ENCODE measurements at regions not wholly inside any gene's neighbourhood (a gene's known extent, or its start where the extent isn't known, plus 50 kb on each side); places are given as distances from the start of the nearest gene placed in this dataset.
A peak's percentile ranks its signal among the peaks of the same experiment; 100 is the strongest.
"Not testable (repeated sequence)": the region's sequence is repeated elsewhere in the genome, so short reads cannot be mapped to it uniquely, and the experiment has no call there.

- no peak for DNase-seq (ENCODE audit: low read depth)
Measured at GRCh38 chr12:102728506-102729242, 188.4 kb downstream of the PAH start.

DNA sequence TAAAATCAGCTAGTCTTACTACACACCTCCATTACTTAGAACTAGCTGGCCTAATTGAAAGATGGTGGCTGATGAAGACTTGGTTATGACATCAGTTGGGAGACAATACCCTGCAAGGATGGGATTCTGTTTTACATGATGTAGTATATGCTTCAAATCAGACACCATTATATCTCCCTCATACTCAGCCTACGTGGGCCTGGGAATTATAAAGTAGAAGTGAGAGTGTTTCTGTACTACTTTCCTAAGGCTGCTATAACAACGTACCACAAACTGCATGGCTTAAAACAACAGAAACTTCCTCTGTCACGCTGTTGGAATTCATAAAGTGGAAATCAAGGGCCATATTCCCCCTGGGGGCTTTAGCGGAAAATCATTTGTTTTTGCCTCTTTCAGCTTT is 190.4 kb downstream of the PAH start:
- DNase-seq (ENCODE audit: low read depth): no peak

DNA sequence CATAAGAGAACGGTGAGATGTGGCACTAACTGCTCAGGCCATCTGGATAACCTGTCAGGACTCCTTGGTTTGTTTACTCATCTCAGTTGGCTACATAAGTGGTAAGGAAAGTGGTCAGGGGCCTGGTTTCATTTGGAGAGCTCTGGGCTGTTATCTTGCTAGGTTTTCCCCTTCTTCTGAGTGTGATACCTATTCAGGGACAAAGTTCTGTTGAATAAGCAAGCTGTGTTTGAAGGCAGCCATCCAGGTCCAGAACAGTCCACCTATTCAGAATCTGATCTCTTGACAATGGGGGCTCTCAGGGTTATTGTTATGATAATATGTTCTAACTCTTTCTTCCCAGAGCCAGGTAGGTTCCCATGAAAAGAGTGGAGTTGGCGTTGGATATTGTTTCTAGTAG is 194.9 kb downstream of the PAH start:
- DNase-seq (ENCODE audit: low read depth): no peak

- no peak for DNase-seq (ENCODE audit: low read depth)
Measured at GRCh38 chr12:102708108-102708507, 208.9 kb downstream of the PAH start.

DNA sequence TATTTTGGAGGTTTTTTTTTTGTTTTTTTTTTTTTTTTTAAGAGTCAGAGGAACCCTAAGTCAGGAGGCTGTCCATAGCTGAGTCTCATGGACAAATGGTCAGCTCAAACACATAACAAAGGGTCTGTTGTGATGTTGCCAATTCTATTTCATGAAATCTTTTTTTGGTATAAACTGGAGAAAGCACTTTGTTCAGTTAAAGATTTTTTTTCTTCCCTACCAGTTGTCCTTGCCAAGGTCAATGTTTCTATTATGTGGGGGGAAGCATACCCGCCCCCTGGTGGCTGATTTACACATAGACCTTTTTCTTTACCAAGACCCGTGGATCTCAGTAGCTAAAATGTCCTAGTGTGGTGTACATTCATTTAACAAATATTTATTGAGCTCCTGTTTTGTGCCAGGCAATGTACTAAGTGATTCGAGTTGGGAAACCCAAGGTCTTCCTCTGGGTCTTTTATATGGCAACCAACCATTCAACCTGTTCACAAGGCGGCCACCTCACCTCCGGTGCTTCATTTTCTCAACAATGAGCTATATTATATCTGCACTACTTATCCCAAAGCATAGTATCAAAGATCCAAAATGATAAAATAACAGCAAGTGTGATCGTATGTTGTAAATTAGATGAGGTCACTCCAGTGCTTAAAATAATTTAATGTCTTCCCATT is 214.5 kb downstream of the PAH start:
- DNase-seq (ENCODE audit: low read depth): peak; percentile 2

DNA sequence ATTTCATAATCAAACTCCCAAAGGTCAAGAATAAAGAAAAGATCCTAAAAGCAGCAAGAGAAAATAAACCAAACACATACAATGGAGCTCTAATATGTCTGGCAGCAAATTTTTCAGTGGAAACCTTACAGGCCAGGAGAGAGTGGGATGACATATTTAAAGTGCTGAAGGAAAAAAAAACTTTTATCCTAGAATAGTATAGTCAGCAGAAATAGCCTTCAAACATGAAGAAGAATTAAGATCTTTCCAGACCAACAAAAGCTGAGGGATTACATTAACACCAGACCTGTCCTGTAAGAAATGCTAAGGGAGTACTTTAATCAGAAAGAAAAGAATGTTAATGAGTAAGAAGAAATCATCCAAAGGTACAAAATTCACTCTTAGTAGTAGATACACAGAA is 215.7 kb upstream of the IGF1 start:
- DNase-seq (ENCODE audit: low read depth): no peak

DNA sequence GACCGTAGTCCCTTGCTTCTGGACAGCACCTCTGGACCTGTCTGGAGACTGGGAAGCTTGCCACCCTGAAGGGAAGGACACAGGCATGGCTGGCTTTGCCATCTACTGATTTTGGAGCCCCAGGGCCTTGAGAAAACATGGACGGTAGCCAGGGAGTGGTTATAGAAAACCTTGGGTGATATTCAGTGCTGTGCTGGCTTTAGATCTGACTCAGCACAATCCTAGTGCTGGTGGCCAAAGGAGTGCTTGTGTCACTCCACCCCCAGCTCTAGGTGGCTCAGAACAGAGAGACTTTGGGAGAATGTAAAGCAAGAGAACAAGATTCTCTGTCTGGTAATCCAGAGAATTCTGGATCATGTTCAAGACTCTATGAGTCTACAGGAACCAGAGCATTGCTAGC is 214.5 kb upstream of the IGF1 start:
- DNase-seq (ENCODE audit: low read depth): no peak

DNA sequence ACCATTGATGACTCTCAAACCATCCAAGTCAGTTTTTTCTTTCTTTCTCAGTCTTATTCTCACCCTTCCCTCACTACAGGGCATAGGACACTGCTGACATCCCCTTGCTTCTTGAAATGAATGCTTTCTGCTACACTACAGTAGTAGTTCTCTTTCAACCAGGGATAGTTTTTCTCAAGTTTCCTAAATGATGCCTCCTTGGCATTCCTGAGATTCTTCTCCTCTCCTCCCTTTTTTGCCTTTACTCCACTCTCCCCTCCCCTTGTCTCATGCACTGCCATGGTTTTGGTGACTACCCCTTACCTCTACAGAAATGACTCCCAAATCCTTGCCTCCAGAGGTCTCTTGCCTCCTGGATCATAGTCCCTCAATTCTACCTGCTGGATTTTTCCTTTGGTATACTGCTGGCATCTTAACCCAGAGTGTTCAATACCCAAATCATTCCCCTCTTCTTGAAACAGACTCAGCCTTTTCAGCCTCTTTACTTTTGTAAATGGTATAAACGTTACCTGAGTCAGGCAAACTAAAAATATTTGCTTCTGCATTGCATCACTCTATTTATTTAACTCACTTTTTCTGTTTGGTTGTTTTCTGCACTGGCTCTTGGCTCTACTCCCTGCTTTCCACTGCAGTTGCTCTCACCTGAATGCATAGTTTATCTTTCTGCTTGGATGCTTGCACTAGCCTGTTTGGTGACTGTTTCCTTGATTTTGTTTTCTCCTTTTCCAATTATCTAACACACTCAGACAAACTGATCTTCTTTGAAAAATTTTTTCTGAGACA is 211.6 kb upstream of the IGF1 start:
- no peak for DNase-seq (ENCODE audit: low read depth)

DNA sequence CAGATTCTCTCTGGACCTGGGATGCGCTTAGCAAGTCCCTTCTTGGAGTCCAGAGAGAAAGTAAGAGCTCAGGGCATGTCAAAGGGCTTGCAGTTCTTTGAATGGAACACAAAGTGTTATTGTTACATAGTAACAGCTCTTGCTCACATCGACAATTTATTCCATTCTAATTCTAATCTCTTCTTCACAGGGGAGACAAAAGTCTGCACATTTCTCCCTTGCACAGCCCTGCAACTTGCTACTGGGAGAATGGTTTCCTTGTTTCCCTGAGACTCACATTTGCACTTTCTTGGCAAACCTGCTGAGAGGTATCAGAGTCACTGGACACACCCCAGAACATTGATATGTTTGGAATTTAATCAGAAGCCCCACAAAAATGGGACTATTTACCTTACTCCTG is 209.9 kb upstream of the IGF1 start:
- DNase-seq (ENCODE audit: low read depth): no peak

- DNase-seq (ENCODE audit: low read depth): no peak
Measured at GRCh38 chr12:102689701-102690100, 209.3 kb upstream of the IGF1 start.

- no peak for DNase-seq (ENCODE audit: low read depth)
Measured at GRCh38 chr12:102687523-102687922, 207.2 kb upstream of the IGF1 start.

- no peak for DNase-seq (ENCODE audit: low read depth)
Measured at GRCh38 chr12:102685841-102686240, 205.5 kb upstream of the IGF1 start.

GRCh38 chr12:102685172-102685571 is 204.8 kb upstream of the IGF1 start:
- DNase-seq (ENCODE audit: low read depth): no peak

- no peak for DNase-seq (ENCODE audit: low read depth)
Measured at GRCh38 chr12:102682366-102683289, 202.3 kb upstream of the IGF1 start.

DNA sequence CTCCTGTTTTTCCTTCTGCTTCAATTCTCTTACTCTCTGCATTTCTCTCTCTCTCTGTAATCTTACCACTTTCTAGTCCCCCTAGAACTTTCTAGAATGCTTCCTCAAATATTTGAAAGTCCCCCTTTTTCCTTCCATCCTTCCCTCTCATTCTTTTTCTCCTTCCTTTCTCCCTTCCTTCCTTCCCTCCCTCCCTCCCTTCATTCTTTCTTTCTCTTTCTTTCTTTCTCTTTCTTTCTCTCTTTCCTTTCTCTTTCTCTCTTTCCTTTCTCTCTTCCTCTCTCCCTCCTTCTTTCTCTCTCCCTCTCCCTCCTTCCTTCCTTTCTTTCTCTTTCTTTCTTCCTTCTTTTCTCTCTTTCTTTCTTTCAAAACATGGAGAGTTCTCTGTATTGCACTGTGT is 201.4 kb upstream of the IGF1 start:
- no peak for DNase-seq (ENCODE audit: low read depth)

GRCh38 chr12:102681309-102681708 is 200.9 kb upstream of the IGF1 start:
- no peak for DNase-seq (ENCODE audit: low read depth)

- no peak for DNase-seq (ENCODE audit: low read depth)
Measured at GRCh38 chr12:102680304-102680703, 199.9 kb upstream of the IGF1 start.

- DNase-seq (ENCODE audit: low read depth): no peak
Measured at GRCh38 chr12:102676812-102677211, 196.4 kb upstream of the IGF1 start.

DNA sequence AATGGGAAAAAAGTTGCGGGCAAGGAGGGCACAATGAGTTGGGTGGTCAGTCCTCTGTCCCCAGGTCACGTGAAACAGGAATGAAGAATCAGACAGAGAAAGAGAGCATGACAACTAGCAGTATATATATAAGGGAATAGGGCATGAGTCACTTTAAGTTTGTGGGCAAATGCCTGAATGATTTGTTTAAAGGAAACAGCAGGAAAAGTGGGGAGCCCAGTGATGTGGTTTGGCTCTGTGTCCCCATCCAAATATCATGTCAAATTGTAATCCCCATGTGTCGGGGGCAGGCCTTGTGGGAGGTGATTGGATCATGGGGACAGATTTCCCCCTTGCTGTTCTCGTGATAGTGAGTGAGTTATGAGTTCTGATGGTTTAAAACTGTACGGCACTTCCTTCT is 195.3 kb upstream of the IGF1 start:
- DNase-seq (ENCODE audit: low read depth): no peak

DNA sequence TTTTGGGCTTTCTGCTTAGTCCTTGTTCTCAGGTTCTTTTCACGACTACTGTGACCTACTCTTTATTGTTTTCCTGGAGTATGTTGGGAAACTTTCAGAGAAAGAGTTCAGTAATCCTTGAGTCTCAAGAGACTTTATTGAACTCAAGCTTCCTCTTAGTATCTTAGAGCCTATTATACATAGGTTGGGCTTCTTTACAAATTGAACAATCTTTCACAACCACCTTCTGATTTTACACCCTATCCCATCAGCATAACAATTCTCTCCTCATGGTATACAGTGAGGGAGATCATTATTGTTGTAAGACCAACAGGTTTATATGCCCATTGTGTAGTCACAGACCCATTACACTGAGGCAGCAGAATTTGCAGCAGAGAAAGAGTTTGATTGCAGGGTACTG is 193.2 kb upstream of the IGF1 start:
- no peak for DNase-seq (ENCODE audit: low read depth)

GRCh38 chr12:102672212-102672611 is 191.8 kb upstream of the IGF1 start:
- DNase-seq (ENCODE audit: low read depth): not testable (repeated sequence)

GRCh38 chr12:102669056-102669455 is 188.7 kb upstream of the IGF1 start:
- DNase-seq (ENCODE audit: low read depth): no peak

Measured in activated T-cell treated with anti-CD3 and anti-CD28 coated beads for 24 hours (primary cell).